ENCODE measurements at regions not wholly inside any gene's neighbourhood (a gene's known extent, or its start where the extent isn't known, plus 50 kb on each side); places are given as distances from the start of the nearest gene placed in this dataset.

GRCh38 chr16:6035161-6035560 is 937.6 kb upstream of the EEF2KMT start:
- TF ChIP-seq CTCF (IDR thresholded peaks at IDR 0.05) (no peak), POLR2AphosphoS5 (IDR thresholded peaks at IDR 0.05) (no peak), POLR2A (IDR thresholded peaks at IDR 0.05) (no peak), EP300 (IDR thresholded peaks at IDR 0.05) (no peak)
